HG03558 (cell line): ENCODE measurements at regions not wholly inside any gene's neighbourhood (a gene's known extent, or its start where the extent isn't known, plus 50 kb on each side); places are given as distances from the start of the nearest gene placed in this dataset.

ENCODE experiments used
- ATAC-seq: cut with Tn5 transposase; IDR thresholded peaks from one replicate; pipeline ENCODE4 v1.9.1; 2021; ENCODE audit warnings: moderate number of reproducible peaks; ENCODE audit not compliant: unreplicated experiment; ENCODE audit errors: extremely low read depth

GRCh38 chr5:168187614-168188013, 103.8 kb upstream of the WWC1 start:
- no peak for ATAC-seq

GRCh38 chr5:168188182-168188581, 103.3 kb upstream of the WWC1 start:
- no peak for ATAC-seq

GRCh38 chr5:168192120-168192519, 99.3 kb upstream of the WWC1 start:
- no peak for ATAC-seq

GRCh38 chr5:168193493-168194250, 97.8 kb upstream of the WWC1 start:
- ATAC-seq = no peak

DNA sequence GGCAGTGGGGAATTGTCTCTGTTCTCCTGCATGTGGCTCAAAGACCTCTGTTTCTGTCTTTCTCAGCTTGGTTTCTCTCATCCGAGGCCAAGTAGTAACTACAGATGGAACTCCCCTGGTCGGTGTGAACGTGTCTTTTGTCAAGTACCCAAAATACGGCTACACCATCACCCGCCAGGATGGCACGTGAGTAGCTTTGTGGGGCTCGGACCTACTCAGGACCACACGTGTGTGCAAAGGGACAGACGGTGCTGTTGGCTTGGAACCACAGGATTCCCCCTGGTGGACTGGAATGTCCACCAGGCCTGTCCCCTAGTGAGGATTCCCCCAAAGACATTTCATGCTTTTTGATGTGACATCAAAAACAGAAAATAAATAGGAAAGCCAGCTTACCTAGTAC, 96.3 kb upstream of the WWC1 start:
- ATAC-seq = no peak

- no peak for ATAC-seq
Measured at GRCh38 chr5:168198359-168198758, 93.1 kb upstream of the WWC1 start.

GRCh38 chr5:168202996-168203395, 88.4 kb upstream of the WWC1 start:
- ATAC-seq = no peak

GRCh38 chr5:168204165-168204564, 87.3 kb upstream of the WWC1 start:
- ATAC-seq = no peak

GRCh38 chr5:168207450-168208029, 83.9 kb upstream of the WWC1 start:
- no peak for ATAC-seq

DNA sequence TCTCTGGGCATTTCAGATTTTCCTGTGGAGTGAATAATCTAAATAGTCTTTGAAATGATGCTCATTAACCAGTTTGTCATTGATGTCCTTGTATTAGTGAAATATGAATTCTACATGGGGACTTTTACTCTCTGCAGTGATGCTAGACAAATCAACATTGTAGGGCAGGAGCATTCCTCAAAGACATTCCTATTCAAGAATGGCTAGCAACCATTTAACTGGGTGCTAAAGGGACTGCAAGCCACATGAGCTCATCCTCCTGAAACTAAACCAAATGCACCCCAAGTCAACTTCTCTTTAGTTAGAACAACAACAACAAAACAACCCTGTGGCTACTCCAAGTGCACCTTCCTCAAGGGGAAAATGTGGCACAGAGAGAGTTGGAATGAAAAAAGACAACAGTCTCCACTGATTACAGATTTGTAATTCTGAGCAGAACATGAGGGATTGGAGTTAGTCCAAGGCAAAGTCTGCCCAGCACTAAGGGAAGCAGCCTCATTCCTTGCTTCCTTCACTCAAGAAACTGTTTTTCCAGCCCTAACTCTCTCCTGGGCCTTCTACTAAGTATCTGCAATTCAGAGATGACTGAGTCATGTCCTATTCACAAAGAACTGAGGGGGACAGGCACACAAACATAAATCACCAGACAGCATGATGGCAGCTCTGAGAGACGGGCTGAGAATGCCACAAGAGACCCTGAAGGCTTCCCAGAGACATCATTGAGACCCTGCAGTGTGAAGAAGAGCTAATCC, 82.0 kb upstream of the WWC1 start:
- no peak for ATAC-seq

GRCh38 chr5:168209997-168210396, 81.4 kb upstream of the WWC1 start:
- no peak for ATAC-seq

DNA sequence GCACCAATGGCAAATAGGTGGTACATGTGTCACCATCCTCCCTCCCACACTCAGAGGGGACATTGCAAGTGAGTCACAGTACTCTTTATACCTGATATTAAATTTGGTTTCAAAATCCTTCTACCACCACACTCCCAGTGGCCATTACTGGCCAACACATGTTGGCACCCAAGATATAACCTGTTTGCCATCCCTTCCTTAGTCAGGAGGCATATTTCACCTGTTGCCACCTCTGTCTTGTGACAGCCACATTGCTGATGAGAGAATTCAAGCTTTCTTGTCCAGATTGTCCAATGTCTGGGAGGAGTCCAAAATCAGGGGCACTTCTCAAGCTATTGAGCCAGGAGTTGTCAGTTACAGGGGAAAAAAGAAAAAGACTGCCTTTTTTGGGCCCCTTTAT, 80.2 kb upstream of the WWC1 start:
- no peak for ATAC-seq

- ATAC-seq = no peak
Measured at GRCh38 chr5:168211936-168212335, 79.5 kb upstream of the WWC1 start.

- no peak for ATAC-seq
Measured at GRCh38 chr5:168214071-168214470, 77.4 kb upstream of the WWC1 start.

DNA sequence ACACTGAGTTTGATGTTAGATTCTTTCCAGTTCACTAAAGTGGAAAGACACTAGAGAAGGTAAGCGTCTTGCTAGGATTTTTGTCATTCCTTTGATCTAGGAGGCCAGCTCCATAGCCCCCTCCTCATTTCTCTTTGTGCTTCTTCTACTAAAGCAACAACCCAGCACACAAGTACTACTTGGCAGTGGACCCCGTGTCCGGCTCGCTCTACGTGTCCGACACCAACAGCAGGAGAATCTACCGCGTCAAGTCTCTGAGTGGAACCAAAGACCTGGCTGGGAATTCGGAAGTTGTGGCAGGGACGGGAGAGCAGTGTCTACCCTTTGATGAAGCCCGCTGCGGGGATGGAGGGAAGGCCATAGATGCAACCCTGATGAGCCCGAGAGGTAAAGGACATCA, 76.6 kb upstream of the WWC1 start:
- ATAC-seq = no peak

- ATAC-seq = no peak
Measured at GRCh38 chr5:168215646-168216045, 75.8 kb upstream of the WWC1 start.

- ATAC-seq = no peak
Measured at GRCh38 chr5:168216989-168217388, 74.5 kb upstream of the WWC1 start.

DNA sequence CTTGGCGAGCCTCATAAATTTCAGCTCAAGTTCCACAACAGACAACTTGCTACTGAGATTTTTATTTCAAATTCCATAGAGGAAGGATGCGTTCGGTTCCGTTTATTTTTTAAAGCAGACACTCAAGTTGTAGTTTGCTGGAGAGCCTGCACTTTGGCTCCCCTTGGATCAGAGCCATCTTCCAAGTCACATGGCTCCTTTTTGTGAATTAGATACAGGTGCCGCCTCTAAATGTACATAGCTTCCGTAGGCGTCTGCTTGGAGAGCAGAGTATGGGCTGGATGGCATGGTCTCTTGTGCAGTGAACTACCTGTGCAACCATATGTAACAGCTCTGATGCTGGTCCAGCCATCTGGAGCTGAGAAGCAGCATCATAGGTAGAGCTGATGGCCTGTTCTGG, 73.9 kb upstream of the WWC1 start:
- ATAC-seq = no peak

GRCh38 chr5:168218746-168219145, 72.7 kb upstream of the WWC1 start:
- no peak for ATAC-seq

GRCh38 chr5:168219515-168220410, 71.7 kb upstream of the WWC1 start:
- peak; percentile 93 for ATAC-seq
